ENCODE measurements at regions not wholly inside any gene's neighbourhood (a gene's known extent, or its start where the extent isn't known, plus 50 kb on each side); places are given as distances from the start of the nearest gene placed in this dataset.

GRCh38 chr12:75599061-75599460, 87.7 kb upstream of the KRR1 start:
- no peaks in the 10 kb centered on the region for H3K9me3 Mint-ChIP-seq
- no peaks in the 10 kb centered on the region for H3K4me1 Mint-ChIP-seq (ENCODE audit: low read depth)
- TF ChIP-seq CTCF (IDR thresholded peaks at IDR 0.05) = no peak
- H3K27ac Mint-ChIP-seq = no peak overlapping the region
- peaks cover 12% of the 10 kb centered on the region for H3K27me3 Mint-ChIP-seq
- no peaks in the 10 kb centered on the region for H3K36me3 Mint-ChIP-seq (ENCODE audit: low read depth)
- ChIA-PET CTCF (no interaction called here), POLR2A (no interaction called here)
- ATAC-seq (no peak), DNase-seq (no peak)
- no peak overlapping the region for H3K4me3 Mint-ChIP-seq
- intact Hi-C loops (cut with micrococcal nuclease) = no loop called here

GRCh38 chr12:75596406-75596805, 85.0 kb upstream of the KRR1 start:
- no peak for DNase-seq
- ChIA-PET POLR2A (no interaction called here), CTCF (no interaction called here)
- Mint-ChIP-seq H3K36me3 (ENCODE audit: low read depth) (no peaks in the 10 kb centered on the region), H3K4me3 (no peak overlapping the region), H3K27me3 (peaks cover 19% of the 10 kb centered on the region), H3K27ac (no peak overlapping the region), H3K9me3 (no peaks in the 10 kb centered on the region), H3K4me1 (ENCODE audit: low read depth) (no peaks in the 10 kb centered on the region)
- no peak for TF ChIP-seq CTCF (IDR thresholded peaks at IDR 0.05)
- intact Hi-C loops (cut with micrococcal nuclease) = no loop called here
- no peak for ATAC-seq

- peaks cover 26% of the 10 kb centered on the region for H3K27me3 Mint-ChIP-seq
- H3K9me3 Mint-ChIP-seq = peaks cover 2% of the 10 kb centered on the region
- DNase-seq = no peak
- ChIA-PET CTCF (no interaction called here), POLR2A (no interaction called here)
- no peak for TF ChIP-seq CTCF (IDR thresholded peaks at IDR 0.05)
- no peaks in the 10 kb centered on the region for H3K36me3 Mint-ChIP-seq (ENCODE audit: low read depth)
- no peak overlapping the region for H3K4me3 Mint-ChIP-seq
- intact Hi-C loops (cut with micrococcal nuclease) = no loop called here
- peaks cover 12% of the 10 kb centered on the region for H3K4me1 Mint-ChIP-seq (ENCODE audit: low read depth)
- no peak for ATAC-seq
- H3K27ac Mint-ChIP-seq = no peak overlapping the region
Observed at GRCh38 chr12:75592638-75593335, 81.4 kb upstream of the KRR1 start.

- Mint-ChIP-seq H3K27me3 (peaks cover 28% of the 10 kb centered on the region), H3K4me3 (no peak overlapping the region), H3K27ac (no peak overlapping the region), H3K9me3 (peaks cover 2% of the 10 kb centered on the region), H3K4me1 (ENCODE audit: low read depth) (peaks cover 12% of the 10 kb centered on the region), H3K36me3 (ENCODE audit: low read depth) (no peaks in the 10 kb centered on the region)
- POLR2A ChIA-PET = no interaction called here
- TF ChIP-seq CTCF (IDR thresholded peaks at IDR 0.05) = no peak
- intact Hi-C loops (cut with micrococcal nuclease) = no loop called here
- DNase-seq = no peak
- CTCF ChIA-PET = no interaction called here
- no peak for ATAC-seq
Observed at GRCh38 chr12:75592086-75592485, 80.7 kb upstream of the KRR1 start.

- H3K27ac Mint-ChIP-seq = no peak overlapping the region
- ATAC-seq (no peak), DNase-seq (no peak)
- TF ChIP-seq CTCF (IDR thresholded peaks at IDR 0.05) = no peak
- peaks cover 2% of the 10 kb centered on the region for H3K9me3 Mint-ChIP-seq
- CTCF ChIA-PET = no interaction called here
- intact Hi-C loops (cut with micrococcal nuclease) = no loop called here
- POLR2A ChIA-PET = no interaction called here
- H3K4me1 Mint-ChIP-seq (ENCODE audit: low read depth) = peaks cover 12% of the 10 kb centered on the region
- H3K4me3 Mint-ChIP-seq = no peak overlapping the region
- H3K36me3 Mint-ChIP-seq (ENCODE audit: low read depth) = no peaks in the 10 kb centered on the region
- H3K27me3 Mint-ChIP-seq = peaks cover 29% of the 10 kb centered on the region
Observed at GRCh38 chr12:75591628-75592027, 80.2 kb upstream of the KRR1 start.

All from activated CD8-positive, alpha-beta T cell treated with anti-CD3 and anti-CD28 coated beads for 36 hours (primary cell).